Effector memory CD8-positive, alpha-beta T cell (primary cell): ENCODE measurements at regions not wholly inside any gene's neighbourhood (a gene's known extent, or its start where the extent isn't known, plus 50 kb on each side); places are given as distances from the start of the nearest gene placed in this dataset.
A peak's percentile ranks its signal among the peaks of the same experiment; 100 is the strongest.

Experiments used
- ATAC-seq: fragments of 150-1000 bp; cut with Tn5 transposase; replicated peaks from 2 replicates; pipeline ENCODE4 v1.10.0; 2021; ENCODE audit warnings: mild to moderate bottlenecking, moderate library complexity
- DNase-seq, 3 experiments: peaks; one replicate each; pipeline ENCODE4 v3.0.0; 2021
- H3K27ac Mint-ChIP-seq, 2 donors: one replicate each; pipeline ENCODE4 v1.8.0; 2022; ENCODE audit warnings: mild to moderate bottlenecking in 2 of 2, mixed read lengths in 2 of 2, moderate library complexity in 2 of 2
- H3K27me3 Mint-ChIP-seq, 2 donors: one replicate each; pipeline ENCODE4 v1.8.0; 2022; ENCODE audit warnings: mixed read lengths in 2 of 2
- H3K36me3 Mint-ChIP-seq: one replicate; pipeline ENCODE4 v1.8.0; 2022; ENCODE audit warnings: mild to moderate bottlenecking, moderate library complexity, mixed read lengths; ENCODE audit not compliant: insufficient read depth
- H3K4me1 Mint-ChIP-seq, 2 donors: one replicate each; pipeline ENCODE4 v1.8.0; 2022; ENCODE audit warnings: low read depth in 2 of 2, mixed read lengths in 2 of 2
- H3K4me3 Mint-ChIP-seq, 2 donors: one replicate each; pipeline ENCODE4 v1.8.0; 2022; ENCODE audit warnings: mild to moderate bottlenecking in 2 of 2, mixed read lengths in 2 of 2, moderate library complexity in 2 of 2
- H3K9me3 Mint-ChIP-seq, 2 donors: one replicate each; pipeline ENCODE4 v1.8.0; 2022; ENCODE audit warnings: mixed read lengths in 2 of 2

DNA sequence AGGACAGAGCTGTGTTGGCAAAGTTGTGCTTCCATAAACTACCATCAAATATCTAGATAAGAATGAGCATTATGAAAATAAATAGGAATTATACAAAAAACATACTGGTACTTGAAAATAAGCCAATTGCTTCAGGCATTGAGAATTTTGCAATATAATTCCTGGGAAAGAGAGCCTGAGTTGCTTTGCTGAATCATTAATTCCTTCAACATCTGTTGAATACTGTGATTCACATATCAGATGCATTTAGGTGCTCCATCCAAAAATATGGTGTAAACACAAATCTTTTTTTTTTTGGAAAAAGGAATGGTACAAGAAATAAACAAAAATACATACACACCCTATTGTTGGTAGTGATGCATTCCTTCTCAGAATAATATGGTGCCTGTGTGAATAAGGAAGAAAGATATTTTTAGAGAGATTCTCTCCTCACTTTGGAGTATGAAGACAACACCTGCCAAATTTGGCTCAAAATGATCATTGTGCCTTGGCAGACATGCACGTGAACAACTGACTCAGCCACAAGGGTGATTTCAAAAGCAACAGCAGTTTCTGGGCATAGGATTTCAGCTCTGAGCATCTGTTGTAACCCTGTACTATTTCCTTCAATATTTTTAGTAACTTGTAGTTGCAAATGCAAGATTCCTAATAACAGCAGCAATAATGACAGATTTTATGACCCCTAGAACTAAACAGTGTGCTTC lies 96.7 kb downstream of the CAVIN4 start:
- Mint-ChIP-seq H3K27ac (no peak overlapping the region), H3K36me3 (no peaks in the 10 kb centered on the region), H3K27me3 (peaks cover 0 to 13% of the 10 kb centered on the region in 2 donors), H3K9me3 (no peaks in the 10 kb centered on the region), H3K4me1 (no peaks in the 10 kb centered on the region), H3K4me3 (no peak overlapping the region)
- no peak for ATAC-seq
- DNase-seq = no peak

DNA sequence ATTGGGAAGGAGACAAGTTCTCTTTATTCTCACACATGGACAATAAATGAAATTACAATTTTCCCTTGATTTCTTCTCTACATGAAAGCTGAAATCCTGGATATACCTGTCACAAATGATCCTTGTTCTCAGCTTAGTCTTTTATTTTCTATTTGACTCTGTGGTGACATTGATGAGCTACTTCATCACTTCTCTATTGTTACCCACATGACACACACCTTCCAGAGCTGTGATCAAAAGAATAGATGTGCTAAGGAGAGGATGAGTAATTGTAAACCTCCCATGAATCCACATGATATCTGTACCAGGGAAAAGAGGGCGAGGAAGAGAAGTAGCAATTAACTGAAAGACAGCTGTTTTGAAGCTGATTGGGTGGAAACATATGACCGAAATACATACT lies 102.0 kb downstream of the CAVIN4 start:
- peaks cover 0 to 6% of the 10 kb centered on the region in 2 donors for H3K27me3 Mint-ChIP-seq
- H3K27ac Mint-ChIP-seq = no peak overlapping the region
- H3K9me3 Mint-ChIP-seq = no peaks in the 10 kb centered on the region
- no peaks in the 10 kb centered on the region for H3K4me1 Mint-ChIP-seq
- no peaks in the 10 kb centered on the region for H3K36me3 Mint-ChIP-seq
- H3K4me3 Mint-ChIP-seq = no peak overlapping the region
- ATAC-seq (no peak), DNase-seq (no peak)

DNA sequence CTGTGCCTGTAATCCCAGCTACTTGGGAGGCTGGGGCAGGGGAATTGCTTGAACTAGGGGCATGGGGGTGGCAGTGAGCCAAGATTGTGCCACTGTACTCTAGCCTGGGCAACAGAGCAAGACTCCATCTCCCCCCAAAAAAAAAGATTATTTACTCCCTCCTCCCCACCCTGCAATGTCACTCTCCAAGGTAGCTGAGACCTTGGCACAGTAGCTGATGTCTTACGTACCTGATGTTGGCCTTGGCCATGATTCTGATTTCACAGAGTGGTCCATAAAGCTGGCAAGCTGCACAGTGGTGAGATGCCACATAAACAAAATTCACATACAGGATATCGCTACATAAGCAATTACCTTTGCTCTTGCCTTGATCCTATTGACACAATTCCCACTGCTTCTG lies 108.5 kb downstream of the CAVIN4 start:
- ATAC-seq = no peak
- Mint-ChIP-seq H3K4me3 (no peak overlapping the region), H3K27ac (no peak overlapping the region), H3K27me3 (peaks cover 19 to 35% of the 10 kb centered on the region in 2 donors), H3K4me1 (no peaks in the 10 kb centered on the region), H3K9me3 (peaks cover 1 to 10% of the 10 kb centered on the region in 2 donors), H3K36me3 (no peaks in the 10 kb centered on the region)
- no peak for DNase-seq

- no peak overlapping the region for H3K27ac Mint-ChIP-seq
- no peaks in the 10 kb centered on the region for H3K36me3 Mint-ChIP-seq
- no peaks in the 10 kb centered on the region for H3K4me1 Mint-ChIP-seq
- peaks cover 19 to 35% of the 10 kb centered on the region in 2 donors for H3K27me3 Mint-ChIP-seq
- H3K4me3 Mint-ChIP-seq = no peak overlapping the region
- no peak for ATAC-seq
- peaks cover 1 to 10% of the 10 kb centered on the region in 2 donors for H3K9me3 Mint-ChIP-seq
- DNase-seq = no peak
Observed at GRCh38 chr9:100689635-100690034, 111.8 kb downstream of the CAVIN4 start.

- DNase-seq (no peak), ATAC-seq (no peak)
- Mint-ChIP-seq H3K4me1 (no peaks in the 10 kb centered on the region), H3K36me3 (no peaks in the 10 kb centered on the region), H3K4me3 (no peak overlapping the region), H3K27me3 (peaks cover 19 to 35% of the 10 kb centered on the region in 2 donors), H3K9me3 (peaks cover 1 to 10% of the 10 kb centered on the region in 2 donors), H3K27ac (no peak overlapping the region)
Observed at GRCh38 chr9:100690438-100690837, 112.6 kb downstream of the CAVIN4 start.

GRCh38 chr9:100697339-100697738 lies 119.5 kb downstream of the CAVIN4 start:
- Mint-ChIP-seq H3K4me1 (no peaks in the 10 kb centered on the region), H3K27me3 (no peaks in the 10 kb centered on the region), H3K36me3 (no peaks in the 10 kb centered on the region), H3K9me3 (no peaks in the 10 kb centered on the region), H3K4me3 (no peak overlapping the region), H3K27ac (no peak overlapping the region)
- ATAC-seq (no peak), DNase-seq (no peak)

DNA sequence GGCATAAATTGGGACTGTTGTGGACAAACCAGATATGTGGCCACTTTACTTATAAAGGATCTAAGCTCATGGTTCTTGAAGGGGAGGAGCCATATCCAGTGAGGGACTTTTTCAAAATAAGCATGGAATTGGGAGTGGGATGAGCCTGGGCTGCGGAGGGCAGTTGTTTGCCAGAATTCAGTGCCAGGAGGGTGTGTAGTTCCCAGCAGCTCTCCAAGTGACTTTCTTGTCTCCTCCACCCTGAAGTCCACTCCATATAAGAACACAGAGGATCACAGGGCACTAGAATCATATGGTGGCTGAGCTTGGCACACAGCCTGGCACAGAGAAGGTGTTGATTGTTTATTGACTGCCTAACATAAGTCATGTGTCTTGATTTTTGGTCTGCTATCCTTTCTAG lies 121.1 kb downstream of the CAVIN4 start:
- Mint-ChIP-seq H3K9me3 (no peaks in the 10 kb centered on the region), H3K27me3 (no peaks in the 10 kb centered on the region), H3K36me3 (no peaks in the 10 kb centered on the region), H3K4me1 (no peaks in the 10 kb centered on the region), H3K27ac (no peak overlapping the region), H3K4me3 (no peak overlapping the region)
- ATAC-seq (no peak), DNase-seq (no peak)

DNA sequence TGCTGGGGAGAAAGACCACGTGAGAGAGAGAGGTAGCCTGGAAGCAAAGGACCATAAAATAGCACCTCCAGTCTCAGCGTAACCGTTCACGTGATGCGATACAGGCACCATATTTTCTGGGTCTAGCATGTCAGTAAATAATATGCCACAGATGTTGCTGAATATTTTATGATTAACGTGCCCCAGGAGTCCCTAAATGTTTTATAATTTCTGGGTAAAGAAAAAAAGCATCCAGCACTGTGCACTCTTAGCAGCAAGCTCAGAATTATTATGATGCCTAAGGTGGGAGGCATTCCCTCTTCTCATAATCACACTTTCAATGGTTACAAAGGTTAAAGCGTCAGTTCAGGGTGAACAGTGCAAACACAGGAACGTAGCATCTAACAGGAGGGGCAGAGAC lies 121.8 kb downstream of the CAVIN4 start:
- H3K4me3 Mint-ChIP-seq = no peak overlapping the region

GRCh38 chr9:100700689-100701318 lies 122.9 kb downstream of the CAVIN4 start:
- H3K27ac Mint-ChIP-seq = no peak overlapping the region
- no peak for DNase-seq
- no peaks in the 10 kb centered on the region for H3K9me3 Mint-ChIP-seq
- no peaks in the 10 kb centered on the region for H3K27me3 Mint-ChIP-seq
- no peak for ATAC-seq
- H3K4me1 Mint-ChIP-seq = no peaks in the 10 kb centered on the region
- no peaks in the 10 kb centered on the region for H3K36me3 Mint-ChIP-seq
- no peak overlapping the region for H3K4me3 Mint-ChIP-seq

More for the DNA sequence above, 121.8 kb downstream of the CAVIN4 start:
- ATAC-seq (no peak), DNase-seq (no peak)
- Mint-ChIP-seq H3K27me3 (no peaks in the 10 kb centered on the region), H3K36me3 (no peaks in the 10 kb centered on the region), H3K27ac (no peak overlapping the region), H3K4me1 (no peaks in the 10 kb centered on the region), H3K9me3 (no peaks in the 10 kb centered on the region)

GRCh38 chr9:100714372-100715099 lies 136.7 kb downstream of the CAVIN4 start:
- ATAC-seq = no peak
- Mint-ChIP-seq H3K4me1 (no peaks in the 10 kb centered on the region), H3K27ac (no peak overlapping the region), H3K9me3 (peaks cover 0 to 2% of the 10 kb centered on the region in 2 donors), H3K4me3 (no peak overlapping the region), H3K36me3 (no peaks in the 10 kb centered on the region), H3K27me3 (peaks cover under 1 to 2% of the 10 kb centered on the region in 2 donors)
- DNase-seq = peak in 2 of 3 experiments; percentile 1 to 2

GRCh38 chr9:100715100-100715380 lies 137.2 kb downstream of the CAVIN4 start:
- DNase-seq (no peak), ATAC-seq (no peak)
- no peak overlapping the region for H3K27ac Mint-ChIP-seq
- no peaks in the 10 kb centered on the region for H3K4me1 Mint-ChIP-seq
- peaks cover 0 to 2% of the 10 kb centered on the region in 2 donors for H3K9me3 Mint-ChIP-seq
- no peaks in the 10 kb centered on the region for H3K36me3 Mint-ChIP-seq
- H3K4me3 Mint-ChIP-seq = no peak overlapping the region
- H3K27me3 Mint-ChIP-seq = no peaks in the 10 kb centered on the region

DNA sequence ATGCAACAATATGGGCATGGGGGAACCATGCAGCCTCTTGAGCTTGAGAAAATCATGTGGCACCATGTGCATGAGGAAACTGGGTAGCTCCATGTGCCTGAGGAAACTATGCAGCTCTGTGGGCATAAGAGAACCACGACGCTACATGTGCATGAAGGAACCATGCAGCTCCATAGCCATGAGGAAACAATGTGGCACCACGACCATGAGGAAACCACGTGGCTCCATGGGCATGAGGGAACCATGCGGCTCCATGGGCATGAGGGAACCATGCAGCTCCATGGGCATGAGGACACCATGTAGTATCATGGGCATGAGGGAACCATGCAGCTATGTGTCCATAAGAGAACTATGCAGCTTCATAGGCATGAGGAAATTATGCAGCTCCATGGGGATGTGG lies 140.8 kb downstream of the CAVIN4 start:
- H3K4me3 Mint-ChIP-seq = no peak overlapping the region
- H3K9me3 Mint-ChIP-seq = no peaks in the 10 kb centered on the region
- ATAC-seq = no peak
- no peaks in the 10 kb centered on the region for H3K36me3 Mint-ChIP-seq
- H3K4me1 Mint-ChIP-seq = no peaks in the 10 kb centered on the region
- H3K27me3 Mint-ChIP-seq = no peaks in the 10 kb centered on the region
- DNase-seq = no peak
- H3K27ac Mint-ChIP-seq = no peak overlapping the region

GRCh38 chr9:100720922-100721321 lies 143.0 kb downstream of the CAVIN4 start:
- DNase-seq = no peak
- Mint-ChIP-seq H3K27ac (no peak overlapping the region), H3K4me3 (no peak overlapping the region), H3K27me3 (no peaks in the 10 kb centered on the region), H3K9me3 (no peaks in the 10 kb centered on the region), H3K4me1 (no peaks in the 10 kb centered on the region), H3K36me3 (no peaks in the 10 kb centered on the region)
- ATAC-seq = no peak

DNA sequence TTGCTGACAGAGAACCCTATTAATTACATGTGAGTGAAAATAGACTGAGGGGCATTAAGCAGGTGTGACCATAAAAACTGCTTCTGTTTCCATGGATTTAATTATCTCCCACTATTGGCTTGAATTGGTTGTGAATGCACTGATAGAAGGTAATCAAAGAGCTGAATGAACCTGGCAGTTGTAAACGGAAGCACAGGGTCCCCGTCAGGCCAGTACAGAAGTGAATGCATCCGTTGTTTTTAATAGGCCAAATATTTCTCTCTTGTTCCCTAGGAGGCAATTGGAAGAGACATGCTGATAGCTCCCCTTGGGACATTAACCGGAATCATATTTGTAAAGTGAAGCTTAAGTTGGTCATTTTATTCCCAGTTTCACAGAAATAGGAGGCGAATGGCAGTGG lies 147.0 kb downstream of the CAVIN4 start:
- Mint-ChIP-seq H3K36me3 (no peaks in the 10 kb centered on the region), H3K9me3 (no peaks in the 10 kb centered on the region), H3K4me1 (no peaks in the 10 kb centered on the region), H3K27ac (no peak overlapping the region), H3K4me3 (no peak overlapping the region), H3K27me3 (no peaks in the 10 kb centered on the region)
- ATAC-seq = no peak
- no peak for DNase-seq
